Upper lobe of left lung (tissue), 6 donors: ENCODE measurements at regions not wholly inside any gene's neighbourhood (a gene's known extent, or its start where the extent isn't known, plus 50 kb on each side); places are given as distances from the start of the nearest gene placed in this dataset.
A peak's percentile ranks its signal among the peaks of the same experiment; 100 is the strongest.

Source experiments
- ATAC-seq, 2 donors: fragments of 200-7000 bp; cut with Tn5 transposase; one replicate each; pipeline ENCODE4 v1.9.1; 2022; ENCODE audit warnings: mild to moderate bottlenecking in 2 of 2, moderate library complexity in 2 of 2; ENCODE audit not compliant: low FRiP score in 2 of 2
- DNase-seq, 2 donors: peaks; one replicate each; pipeline ENCODE4 v3.0.0-alpha.2; 2019 to 2020
- H3K27ac ChIP-seq, 4 donors: fragments of 200-600 bp; sonication (generic); one replicate each; pipeline ENCODE4 v1.5.1; 2016 to 2019
- H3K27me3 ChIP-seq, 4 donors: fragments of 200-600 bp; sonication (generic); one replicate each; pipeline ENCODE4 v1.5.1; 2017 to 2019
- H3K36me3 ChIP-seq, 4 donors: fragments of 200-600 bp; sonication (generic); one replicate each; pipeline ENCODE4 v1.5.1; 2016 to 2019
- H3K4me1 ChIP-seq, 4 donors: fragments of 200-600 bp; sonication (generic); one replicate each; pipeline ENCODE4 v1.5.1; 2018 to 2019
- H3K4me3 ChIP-seq, 4 donors: fragments of 200-600 bp; sonication (generic); one replicate each; pipeline ENCODE4 v1.5.1; 2017 to 2019; ENCODE audit warnings: mild to moderate bottlenecking in 2 of 4, moderate library complexity in 1 of 4
- H3K9me3 ChIP-seq, 4 donors: fragments of 200-600 bp; sonication (generic); one replicate each; pipeline ENCODE4 v1.5.1; 2018 to 2019
- EP300 ChIP-seq, 4 donors: sonication (generic); formaldehyde crosslinking; IDR thresholded peaks; one replicate each; pipeline ENCODE4 v1.5.1; 2017; ENCODE audit warnings: antibody characterized with exemption in 4 of 4, control low read depth in 2 of 4
- POLR2A ChIP-seq, 4 donors: fragments of 450-650 bp; IDR thresholded peaks; one replicate each; pipeline ENCODE4 v1.5.1; 2016 to 2017; ENCODE audit warnings: antibody characterized with exemption in 4 of 4, mild to moderate bottlenecking in 2 of 4
- POLR2AphosphoS5 ChIP-seq, 2 donors: sonication (generic); formaldehyde crosslinking; IDR thresholded peaks; one replicate each; pipeline ENCODE4 v1.5.1; 2017; ENCODE audit warnings: antibody characterized with exemption in 2 of 2
- WGBS, 2 donors: methylation state at CpG; one replicate each; pipeline ENCODE4 v1.1.5; 2017 to 2018; 5-methylcytosine and 5-hydroxymethylcytosine counted together
- TF ChIP-seq, protein P1 (sequence below), 6 experiments: fragments of 450-650 bp in 4 of 6; fragments of 200-600 bp in 2 of 6; sonication (generic) in 2 of 6; IDR thresholded peaks; one replicate each; pipeline ENCODE4 v1.5.1; 2016 to 2019; ENCODE audit warnings: antibody characterized with exemption in 6 of 6
- donor health status: DM: no; HTN: no; CAD: no; lungs with moderate emphysema.
- donor health status: DM: no; HTN: yes; CAD: no; lungs with severe emphysema.

- no peaks in the 10 kb centered on the region for H3K9me3 ChIP-seq
- no peak overlapping the region for H3K4me3 ChIP-seq
- H3K36me3 ChIP-seq = no peaks in the 10 kb centered on the region
- TF ChIP-seq, protein P1, sequence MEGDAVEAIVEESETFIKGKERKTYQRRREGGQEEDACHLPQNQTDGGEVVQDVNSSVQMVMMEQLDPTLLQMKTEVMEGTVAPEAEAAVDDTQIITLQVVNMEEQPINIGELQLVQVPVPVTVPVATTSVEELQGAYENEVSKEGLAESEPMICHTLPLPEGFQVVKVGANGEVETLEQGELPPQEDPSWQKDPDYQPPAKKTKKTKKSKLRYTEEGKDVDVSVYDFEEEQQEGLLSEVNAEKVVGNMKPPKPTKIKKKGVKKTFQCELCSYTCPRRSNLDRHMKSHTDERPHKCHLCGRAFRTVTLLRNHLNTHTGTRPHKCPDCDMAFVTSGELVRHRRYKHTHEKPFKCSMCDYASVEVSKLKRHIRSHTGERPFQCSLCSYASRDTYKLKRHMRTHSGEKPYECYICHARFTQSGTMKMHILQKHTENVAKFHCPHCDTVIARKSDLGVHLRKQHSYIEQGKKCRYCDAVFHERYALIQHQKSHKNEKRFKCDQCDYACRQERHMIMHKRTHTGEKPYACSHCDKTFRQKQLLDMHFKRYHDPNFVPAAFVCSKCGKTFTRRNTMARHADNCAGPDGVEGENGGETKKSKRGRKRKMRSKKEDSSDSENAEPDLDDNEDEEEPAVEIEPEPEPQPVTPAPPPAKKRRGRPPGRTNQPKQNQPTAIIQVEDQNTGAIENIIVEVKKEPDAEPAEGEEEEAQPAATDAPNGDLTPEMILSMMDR (IDR thresholded peaks at IDR 0.05) = no peak
- no peak for TF ChIP-seq POLR2A (IDR thresholded peaks at IDR 0.05)
- TF ChIP-seq POLR2AphosphoS5 (IDR thresholded peaks at IDR 0.05) = no peak
- no peak for TF ChIP-seq EP300 (IDR thresholded peaks at IDR 0.05)
- no peak overlapping the region for H3K27ac ChIP-seq
- ATAC-seq (no peak), DNase-seq (no peak)
- H3K4me1 ChIP-seq = no peaks in the 10 kb centered on the region
- no peaks in the 10 kb centered on the region for H3K27me3 ChIP-seq
- WGBS, 2 donors = 79 to 84% methylated on average over 1 of the region's 1 CpG
Observed at GRCh38 chr2:226064932-226065570, 665.5 kb downstream of the NYAP2 start.

- 73 to 85% methylated on average over 4 of the region's 4 CpGs for WGBS, 2 donors
- TF ChIP-seq POLR2A (IDR thresholded peaks at IDR 0.05) (no peak), POLR2AphosphoS5 (IDR thresholded peaks at IDR 0.05) (no peak), EP300 (IDR thresholded peaks at IDR 0.05) (no peak)
- TF ChIP-seq, protein P1 (IDR thresholded peaks at IDR 0.05) = no peak
Observed at GRCh38 chr2:226063704-226064440, 664.4 kb downstream of the NYAP2 start.

GRCh38 chr2:226059961-226060627 is 660.6 kb downstream of the NYAP2 start:
- Histone ChIP-seq H3K4me1 (no peaks in the 10 kb centered on the region), H3K27me3 (no peaks in the 10 kb centered on the region), H3K9me3 (no peaks in the 10 kb centered on the region), H3K4me3 (no peak overlapping the region), H3K36me3 (no peaks in the 10 kb centered on the region), H3K27ac (no peak overlapping the region)
- TF ChIP-seq POLR2A (IDR thresholded peaks at IDR 0.05) = no peak
- DNase-seq = no peak
- 44 to 68% methylated on average over 3 of the region's 3 CpGs for WGBS, 2 donors
- ATAC-seq = no peak

More at GRCh38 chr2:226063704-226064440, 664.4 kb downstream of the NYAP2 start:
- ATAC-seq (peak in 1 of 2 donors; percentile 85), DNase-seq (no peak)
- no peaks in the 10 kb centered on the region for H3K4me1 ChIP-seq
- no peaks in the 10 kb centered on the region for H3K36me3 ChIP-seq
- no peaks in the 10 kb centered on the region for H3K9me3 ChIP-seq
- H3K27me3 ChIP-seq = no peaks in the 10 kb centered on the region
- no peak overlapping the region for H3K27ac ChIP-seq
- no peak overlapping the region for H3K4me3 ChIP-seq

- Histone ChIP-seq H3K36me3 (no peaks in the 10 kb centered on the region), H3K27ac (no peak overlapping the region), H3K9me3 (no peaks in the 10 kb centered on the region), H3K4me1 (no peaks in the 10 kb centered on the region), H3K27me3 (no peaks in the 10 kb centered on the region), H3K4me3 (no peak overlapping the region)
- 15 to 27% methylated on average over 1 of the region's 1 CpG for WGBS, 2 donors
- TF ChIP-seq, protein P1 (IDR thresholded peaks at IDR 0.05) = no peak
- TF ChIP-seq POLR2A (IDR thresholded peaks at IDR 0.05) (no peak), POLR2AphosphoS5 (IDR thresholded peaks at IDR 0.05) (no peak), EP300 (IDR thresholded peaks at IDR 0.05) (no peak)
- DNase-seq = no peak
- peak in 1 of 2 donors; percentile 34 for ATAC-seq
Observed at GRCh38 chr2:226057914-226058313, 658.4 kb downstream of the NYAP2 start.

- Histone ChIP-seq H3K4me1 (no peaks in the 10 kb centered on the region), H3K36me3 (no peaks in the 10 kb centered on the region), H3K27ac (no peak overlapping the region), H3K4me3 (no peak overlapping the region), H3K27me3 (no peaks in the 10 kb centered on the region), H3K9me3 (no peaks in the 10 kb centered on the region)
- TF ChIP-seq, protein P1 (IDR thresholded peaks at IDR 0.05) = no peak
- no peak for TF ChIP-seq EP300 (IDR thresholded peaks at IDR 0.05)
- TF ChIP-seq POLR2AphosphoS5 (IDR thresholded peaks at IDR 0.05) = no peak
- TF ChIP-seq POLR2A (IDR thresholded peaks at IDR 0.05) = no peak
- WGBS, 2 donors = 37 to 55% methylated on average over 1 of the region's 1 CpG
- no peak for ATAC-seq
- DNase-seq = no peak
Observed at GRCh38 chr2:226057365-226057764, 657.9 kb downstream of the NYAP2 start.
